Tibial artery (tissue), 4 donors: ENCODE measurements at regions not wholly inside any gene's neighbourhood (a gene's known extent, or its start where the extent isn't known, plus 50 kb on each side); places are given as distances from the start of the nearest gene placed in this dataset.
"Not testable (repeated sequence)": the region's sequence is repeated elsewhere in the genome, so short reads cannot be mapped to it uniquely, and the experiment has no call there.

Experiments
- DNase-seq, 2 donors: peaks; one replicate each; pipeline ENCODE4 v3.0.0-alpha.2; 2019
- H3K27ac ChIP-seq, 2 donors: fragments of 200-600 bp; sonication (generic) in 1 of 2; 1 replicate in 1 of 2; 2 replicates in 1 of 2; pipeline ENCODE4 v1.5.1; 2018 to 2019; ENCODE audit warnings: mild to moderate bottlenecking in 1 of 2
- H3K27me3 ChIP-seq, 2 donors: fragments of 200-600 bp; sonication (generic) in 1 of 2; one replicate each; pipeline versions ENCODE4 v1.5.1 to v1.6.0; 2016 to 2019
- H3K36me3 ChIP-seq, 3 donors: fragments of 200-600 bp; sonication (generic) in 2 of 3; one replicate each; pipeline ENCODE4 v1.5.1; 2016 to 2019; ENCODE audit warnings: mild to moderate bottlenecking in 2 of 3
- H3K4me1 ChIP-seq, 4 donors: fragments of 200-600 bp; sonication (generic) in 2 of 4; 1 replicate in 3 of 4; 2 replicates in 1 of 4; pipeline ENCODE4 v1.5.1; 2016 to 2019
- H3K4me3 ChIP-seq, 2 donors: fragments of 200-600 bp; sonication (generic) in 1 of 2; 1 replicate in 1 of 2; 2 replicates in 1 of 2; pipeline ENCODE4 v1.5.1; 2018 to 2019; ENCODE audit warnings: mild to moderate bottlenecking in 2 of 2
- H3K9me3 ChIP-seq, 3 donors: fragments of 200-600 bp; sonication (generic) in 1 of 3; one replicate each; pipeline ENCODE4 v1.5.1; 2016 to 2019
- intact Hi-C: fragments of 100-400 bp; cut with DNase I; formaldehyde crosslinking; loops from one replicate; pipeline ENCODE4 v1.15.0; 2023; ENCODE audit warnings: low total_unique reads
- TF ChIP-seq, protein P1 (sequence below), 2 experiments: fragments of 200-600 bp in 1 of 2; fragments of 450-650 bp in 1 of 2; IDR thresholded peaks; one replicate each; pipeline ENCODE4 v1.5.1; 2017 to 2019; ENCODE audit warnings: antibody characterized with exemption in 2 of 2, mild to moderate bottlenecking in 1 of 2, moderate library complexity in 1 of 2

DNA sequence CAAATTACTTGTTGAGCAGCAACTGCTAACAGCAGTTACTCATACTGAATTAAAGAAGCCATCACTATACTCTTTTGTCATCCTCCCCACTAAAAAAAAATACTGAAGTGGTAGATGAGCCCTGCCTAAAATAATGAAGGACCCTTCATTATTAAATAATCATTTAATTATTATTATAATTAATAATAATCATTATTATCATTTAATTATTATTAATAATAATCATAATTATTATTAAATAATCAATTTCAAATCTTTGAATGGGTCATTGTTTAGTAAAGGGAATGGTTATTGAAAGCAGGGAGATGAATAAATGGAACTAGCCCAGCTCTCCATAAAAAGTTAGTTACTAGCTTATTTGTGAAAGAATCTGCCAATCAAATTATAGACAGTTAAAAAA lies 396.4 kb downstream of the NFIB start:
- intact Hi-C loops, result no loop called here
- peaks cover 0 to 53% (median 11%) of the 10 kb centered on the region in 4 donors for H3K4me1 ChIP-seq

DNA sequence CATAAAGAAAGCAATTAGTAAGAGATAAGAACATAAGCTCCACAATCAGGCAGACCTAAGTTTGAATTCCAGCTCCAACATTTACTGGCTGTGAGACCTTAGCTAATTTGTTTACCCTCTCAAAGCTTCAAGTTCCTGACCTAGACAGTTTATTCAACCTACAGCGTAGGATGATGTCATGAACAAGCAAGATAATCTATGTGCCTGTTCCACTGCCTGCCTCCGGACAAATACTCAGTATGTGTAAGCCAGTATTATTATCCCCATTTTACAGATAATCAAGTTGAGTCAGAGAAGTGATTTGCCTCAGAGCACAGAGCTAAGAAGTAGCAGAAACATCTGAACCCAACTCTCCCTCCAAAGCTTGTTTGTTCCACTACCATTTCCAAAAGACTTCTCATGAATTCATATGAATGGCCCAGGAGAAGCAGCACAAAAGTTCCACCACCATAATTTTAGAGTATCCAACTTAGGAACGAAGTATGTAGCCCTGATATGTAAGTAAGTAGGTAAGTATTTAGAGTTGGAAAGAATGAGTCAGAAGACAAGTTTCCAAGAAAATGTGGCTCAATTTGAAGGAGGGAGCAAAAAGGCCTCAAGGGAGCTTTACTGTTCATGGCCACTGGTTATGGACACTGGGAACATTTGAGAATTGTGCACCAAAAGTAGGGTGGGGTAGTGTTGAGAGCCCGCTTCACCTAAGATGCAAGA lies 398.2 kb downstream of the NFIB start:
- intact Hi-C loops, result no loop called here
- Histone ChIP-seq H3K36me3 (no peaks in the 10 kb centered on the region), H3K27me3 (no peaks in the 10 kb centered on the region), H3K4me3 (no peak overlapping the region), H3K27ac (peak overlapping the region; percentile 43 to 57), H3K9me3 (no peaks in the 10 kb centered on the region), H3K4me1 (peaks cover 0 to 56% (median 11%) of the 10 kb centered on the region in 4 donors)
- TF ChIP-seq, protein P1, sequence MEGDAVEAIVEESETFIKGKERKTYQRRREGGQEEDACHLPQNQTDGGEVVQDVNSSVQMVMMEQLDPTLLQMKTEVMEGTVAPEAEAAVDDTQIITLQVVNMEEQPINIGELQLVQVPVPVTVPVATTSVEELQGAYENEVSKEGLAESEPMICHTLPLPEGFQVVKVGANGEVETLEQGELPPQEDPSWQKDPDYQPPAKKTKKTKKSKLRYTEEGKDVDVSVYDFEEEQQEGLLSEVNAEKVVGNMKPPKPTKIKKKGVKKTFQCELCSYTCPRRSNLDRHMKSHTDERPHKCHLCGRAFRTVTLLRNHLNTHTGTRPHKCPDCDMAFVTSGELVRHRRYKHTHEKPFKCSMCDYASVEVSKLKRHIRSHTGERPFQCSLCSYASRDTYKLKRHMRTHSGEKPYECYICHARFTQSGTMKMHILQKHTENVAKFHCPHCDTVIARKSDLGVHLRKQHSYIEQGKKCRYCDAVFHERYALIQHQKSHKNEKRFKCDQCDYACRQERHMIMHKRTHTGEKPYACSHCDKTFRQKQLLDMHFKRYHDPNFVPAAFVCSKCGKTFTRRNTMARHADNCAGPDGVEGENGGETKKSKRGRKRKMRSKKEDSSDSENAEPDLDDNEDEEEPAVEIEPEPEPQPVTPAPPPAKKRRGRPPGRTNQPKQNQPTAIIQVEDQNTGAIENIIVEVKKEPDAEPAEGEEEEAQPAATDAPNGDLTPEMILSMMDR (IDR thresholded peaks at IDR 0.05), result no peak
- DNase-seq, result no peak

More for the DNA sequence above, 396.4 kb downstream of the NFIB start:
- H3K27ac ChIP-seq, result no peak overlapping the region
- TF ChIP-seq, protein P1 (IDR thresholded peaks at IDR 0.05), result no peak
- no peak for DNase-seq
- no peak overlapping the region for H3K4me3 ChIP-seq
- no peaks in the 10 kb centered on the region for H3K36me3 ChIP-seq
- H3K9me3 ChIP-seq, result no peaks in the 10 kb centered on the region
- H3K27me3 ChIP-seq, result no peaks in the 10 kb centered on the region

DNA sequence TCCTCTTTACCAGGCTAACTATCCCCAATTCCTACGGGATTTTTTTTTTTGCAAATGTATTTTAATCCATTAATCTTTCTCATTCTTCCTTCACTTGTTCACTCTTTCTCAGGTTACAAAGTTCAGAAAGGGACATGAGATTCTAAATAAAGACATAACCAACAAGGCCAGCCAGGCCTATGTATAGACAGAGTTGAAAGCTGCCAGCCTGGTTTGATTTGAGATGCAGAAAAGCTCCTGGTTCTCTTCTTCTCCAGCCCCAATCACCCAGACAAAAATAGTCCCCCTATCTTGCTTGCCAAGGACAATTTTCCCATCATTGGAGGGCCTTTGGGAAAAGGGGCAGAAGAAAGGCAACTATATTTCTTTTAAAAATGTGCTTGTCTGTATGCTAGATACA lies 398.8 kb downstream of the NFIB start:
- Histone ChIP-seq H3K27ac (peak overlapping the region; percentile 43 to 57), H3K36me3 (no peaks in the 10 kb centered on the region), H3K4me3 (no peak overlapping the region), H3K9me3 (no peaks in the 10 kb centered on the region), H3K4me1 (peaks cover 0 to 50% (median 11%) of the 10 kb centered on the region in 4 donors), H3K27me3 (no peaks in the 10 kb centered on the region)
- intact Hi-C loops, result no loop called here
- DNase-seq, result no peak
- TF ChIP-seq, protein P1 (IDR thresholded peaks at IDR 0.05), result no peak

DNA sequence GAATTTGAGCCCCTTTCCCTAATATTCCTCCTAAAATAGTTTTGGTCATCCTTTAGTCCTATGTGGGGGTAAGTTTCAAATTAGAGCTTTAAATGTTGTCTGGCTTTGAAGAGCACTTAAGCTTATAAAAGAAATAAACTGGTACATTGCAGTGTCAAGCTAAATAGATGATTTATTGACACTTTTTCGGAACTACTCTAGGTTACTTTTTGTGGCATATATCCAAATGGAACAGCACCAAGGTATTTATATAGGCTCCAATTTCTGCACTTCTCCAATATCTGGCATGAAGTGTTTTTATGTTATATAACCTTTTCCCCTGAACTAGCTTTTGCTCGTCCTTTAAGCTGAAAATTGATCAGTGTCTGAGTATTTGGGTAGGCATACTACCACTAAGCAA lies 402.5 kb downstream of the NFIB start:
- intact Hi-C loops, result no loop called here
- H3K27ac ChIP-seq, result no peak overlapping the region
- H3K4me1 ChIP-seq, result peaks cover 0 to 32% (median 7%) of the 10 kb centered on the region in 4 donors
- no peak for DNase-seq
- TF ChIP-seq, protein P1 (IDR thresholded peaks at IDR 0.05), result no peak
- H3K4me3 ChIP-seq, result no peak overlapping the region
- H3K27me3 ChIP-seq, result no peaks in the 10 kb centered on the region
- peaks cover 0 to 4% (median 0%) of the 10 kb centered on the region in 3 donors for H3K9me3 ChIP-seq
- H3K36me3 ChIP-seq, result no peaks in the 10 kb centered on the region

DNA sequence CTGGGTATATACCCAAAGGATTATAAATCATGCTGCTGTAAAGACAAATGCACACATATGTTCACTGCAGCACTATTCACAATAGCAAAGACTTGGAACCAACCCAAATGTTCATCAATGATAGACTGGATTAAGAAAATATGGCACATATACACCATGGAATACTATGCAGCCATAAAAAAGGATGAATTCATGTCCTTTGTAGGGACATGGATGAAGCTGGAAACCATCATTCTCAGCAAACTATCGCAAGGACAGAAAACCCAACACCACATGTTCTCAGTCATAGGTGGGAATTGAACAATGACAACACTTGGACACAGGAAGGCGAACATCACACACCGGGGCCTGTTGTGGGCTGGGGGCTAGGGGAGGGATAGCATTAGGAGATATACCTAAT lies 406.1 kb downstream of the NFIB start:
- H3K4me3 ChIP-seq, H3K27me3 ChIP-seq, H3K9me3 ChIP-seq, intact Hi-C loops, H3K36me3 ChIP-seq, DNase-seq, H3K27ac ChIP-seq: not testable (repeated sequence)
- H3K4me1 ChIP-seq, result peaks cover 0 to 31% (median 8%) of the 10 kb centered on the region in 4 donors

DNA sequence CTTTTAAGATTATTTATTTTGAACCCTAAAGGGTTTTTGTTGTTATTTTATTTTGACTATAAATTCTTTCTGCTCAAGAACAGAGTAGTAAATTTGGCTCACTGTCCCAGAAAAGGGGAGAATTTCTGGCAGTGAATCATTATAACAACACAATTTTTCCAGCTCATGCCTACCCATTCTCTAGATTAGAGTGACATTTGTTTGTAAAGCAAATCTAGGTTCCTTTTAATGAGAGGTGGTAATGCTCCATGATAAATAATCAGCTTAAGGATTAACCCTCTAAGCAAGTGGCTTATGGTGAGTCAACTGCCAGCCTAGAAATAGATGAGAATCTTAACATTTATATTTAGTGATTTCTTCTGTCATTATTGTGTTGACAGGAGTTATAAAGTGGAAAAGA lies 409.2 kb downstream of the NFIB start:
- intact Hi-C loops, result no loop called here
- TF ChIP-seq, protein P1 (IDR thresholded peaks at IDR 0.05), result no peak
- Histone ChIP-seq H3K27me3 (no peaks in the 10 kb centered on the region), H3K36me3 (no peaks in the 10 kb centered on the region), H3K9me3 (peaks cover 0 to 4% (median 0%) of the 10 kb centered on the region in 3 donors), H3K27ac (peak overlapping the region; percentile 49 to 57), H3K4me1 (peaks cover 0 to 41% (median 17%) of the 10 kb centered on the region in 4 donors), H3K4me3 (no peak overlapping the region)
- no peak for DNase-seq
